ENCODE measurements at regions not wholly inside any gene's neighbourhood (a gene's known extent, or its start where the extent isn't known, plus 50 kb on each side); places are given as distances from the start of the nearest gene placed in this dataset.

DNA sequence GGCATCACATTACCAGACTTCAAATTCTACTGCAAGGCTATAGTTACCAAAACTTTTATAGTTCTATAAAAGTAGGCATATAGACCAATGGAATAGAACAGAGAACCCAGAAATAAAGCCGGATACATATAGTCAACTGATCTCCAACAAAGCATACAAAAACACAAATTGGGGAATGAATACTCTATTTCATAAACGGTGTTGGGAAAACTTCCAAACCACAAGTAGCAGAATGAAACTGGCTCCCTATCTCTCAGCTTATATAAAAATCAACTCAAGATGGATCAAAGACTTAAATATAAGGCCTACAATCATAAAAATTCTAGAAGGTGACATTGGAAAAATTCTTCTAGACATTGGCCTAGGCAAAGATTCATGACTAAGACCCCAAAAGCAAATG lies 187.9 kb upstream of the PLXNC1 start:
- no peak overlapping the region for H3K4me2 ChIP-seq (ENCODE audit: low read length)
- no peak overlapping the region for H3K4me3 ChIP-seq (ENCODE audit: insufficient read depth, low read depth, low read length)
- H3K79me2 ChIP-seq (ENCODE audit: insufficient read depth, low read length) = no peaks in the 10 kb centered on the region
- no peaks in the 10 kb centered on the region for H3K27me3 Mint-ChIP-seq (ENCODE audit: low read depth, unreplicated experiment)
- no peak overlapping the region for H3K9ac ChIP-seq (ENCODE audit: low read length)
- H3K4me3 Mint-ChIP-seq (ENCODE audit: unreplicated experiment) = no peak overlapping the region
- no peaks in the 10 kb centered on the region for H3K4me1 Mint-ChIP-seq (ENCODE audit: low read depth, unreplicated experiment)
- H3K27me3 ChIP-seq (ENCODE audit: insufficient read depth, low read length) = no peaks in the 10 kb centered on the region
- TF ChIP-seq CTCF (IDR thresholded peaks at IDR 0.05; ENCODE audit: insufficient read depth, low read depth, low read length) (no peak), EZH2 (IDR thresholded peaks at IDR 0.05; ENCODE audit: insufficient read depth, low read length) (no peak)
- H3K27ac Mint-ChIP-seq (ENCODE audit: unreplicated experiment) = no peak overlapping the region
- H3K36me3 Mint-ChIP-seq (ENCODE audit: low read depth, unreplicated experiment) = no peaks in the 10 kb centered on the region
- H3K9me3 Mint-ChIP-seq (ENCODE audit: unreplicated experiment) = peaks cover 10% of the 10 kb centered on the region
- no peaks in the 10 kb centered on the region for H3K4me1 ChIP-seq (ENCODE audit: insufficient read depth, low read length)
- H3K36me3 ChIP-seq (ENCODE audit: insufficient read depth, low read length) = no peaks in the 10 kb centered on the region
- H4K20me1 ChIP-seq (ENCODE audit: insufficient read depth, low read length) = no peaks in the 10 kb centered on the region
- H3K9me3 ChIP-seq (ENCODE audit: insufficient read depth, low read depth, low read length) = no peaks in the 10 kb centered on the region
- H3K27ac ChIP-seq (ENCODE audit: low read depth, low read length) = no peak overlapping the region
- no peak overlapping the region for H2AFZ ChIP-seq (ENCODE audit: low read depth, low read length)
- DNase-seq (ENCODE audit: low read depth) = peak; percentile 9
- FAIRE-seq = no peak

- Histone ChIP-seq H3K4me1 (ENCODE audit: insufficient read depth, low read length) (no peaks in the 10 kb centered on the region), H3K79me2 (ENCODE audit: insufficient read depth, low read length) (no peaks in the 10 kb centered on the region), H2AFZ (ENCODE audit: low read depth, low read length) (no peak overlapping the region), H3K9ac (ENCODE audit: low read length) (no peak overlapping the region), H3K4me2 (ENCODE audit: low read length) (no peak overlapping the region), H3K4me3 (ENCODE audit: insufficient read depth, low read depth, low read length) (no peak overlapping the region), H3K27ac (ENCODE audit: low read depth, low read length) (no peak overlapping the region), H3K27me3 (ENCODE audit: insufficient read depth, low read length) (no peaks in the 10 kb centered on the region), H3K9me3 (ENCODE audit: insufficient read depth, low read depth, low read length) (no peaks in the 10 kb centered on the region), H4K20me1 (ENCODE audit: insufficient read depth, low read length) (no peaks in the 10 kb centered on the region), H3K36me3 (ENCODE audit: insufficient read depth, low read length) (no peaks in the 10 kb centered on the region)
- no peaks in the 10 kb centered on the region for H3K36me3 Mint-ChIP-seq (ENCODE audit: low read depth, unreplicated experiment)
- no peak overlapping the region for H3K27ac Mint-ChIP-seq (ENCODE audit: unreplicated experiment)
- DNase-seq (ENCODE audit: low read depth) = no peak
- no peak for FAIRE-seq
- peaks cover 7% of the 10 kb centered on the region for H3K9me3 Mint-ChIP-seq (ENCODE audit: unreplicated experiment)
- H3K4me3 Mint-ChIP-seq (ENCODE audit: unreplicated experiment) = no peak overlapping the region
- TF ChIP-seq EZH2 (IDR thresholded peaks at IDR 0.05; ENCODE audit: insufficient read depth, low read length) = no peak
- H3K4me1 Mint-ChIP-seq (ENCODE audit: low read depth, unreplicated experiment) = no peaks in the 10 kb centered on the region
- peaks cover 2% of the 10 kb centered on the region for H3K27me3 Mint-ChIP-seq (ENCODE audit: low read depth, unreplicated experiment)
Observed at GRCh38 chr12:93962336-93962735, 186.0 kb upstream of the PLXNC1 start.

DNA sequence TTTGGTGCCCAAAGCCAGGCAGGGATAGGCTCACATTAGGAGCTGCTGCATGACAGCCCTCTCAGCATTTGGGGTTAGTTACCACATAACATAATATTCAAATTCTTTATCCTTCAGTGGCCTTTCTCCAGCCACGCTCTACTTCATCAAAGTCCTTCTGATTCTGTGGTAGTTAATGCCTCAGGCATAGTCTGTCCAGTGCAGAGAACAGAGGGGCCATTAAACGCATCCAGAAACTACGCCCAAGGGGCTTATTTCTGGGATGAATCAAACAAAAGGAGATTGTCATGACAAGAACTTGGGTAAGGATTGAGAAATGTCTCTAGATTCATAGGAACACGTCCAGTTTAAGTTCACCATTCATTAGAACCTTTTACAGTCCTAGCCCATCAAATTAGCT lies 183.4 kb upstream of the PLXNC1 start:
- no peak for TF ChIP-seq EZH2 (IDR thresholded peaks at IDR 0.05; ENCODE audit: insufficient read depth, low read length)
- no peak for TF ChIP-seq CTCF (IDR thresholded peaks at IDR 0.05; ENCODE audit: insufficient read depth, low read depth, low read length)
- no peak overlapping the region for H3K4me3 ChIP-seq (ENCODE audit: insufficient read depth, low read depth, low read length)
- no peak overlapping the region for H3K4me2 ChIP-seq (ENCODE audit: low read length)
- Mint-ChIP-seq H3K36me3 (ENCODE audit: low read depth, unreplicated experiment) (no peaks in the 10 kb centered on the region), H3K4me1 (ENCODE audit: low read depth, unreplicated experiment) (no peaks in the 10 kb centered on the region), H3K27ac (ENCODE audit: unreplicated experiment) (no peak overlapping the region), H3K27me3 (ENCODE audit: low read depth, unreplicated experiment) (peaks cover 6% of the 10 kb centered on the region), H3K9me3 (ENCODE audit: unreplicated experiment) (peaks cover 4% of the 10 kb centered on the region), H3K4me3 (ENCODE audit: unreplicated experiment) (no peak overlapping the region)
- FAIRE-seq (no peak), DNase-seq (ENCODE audit: low read depth) (no peak)
- H3K27me3 ChIP-seq (ENCODE audit: insufficient read depth, low read length) = no peaks in the 10 kb centered on the region
- no peak overlapping the region for H3K27ac ChIP-seq (ENCODE audit: low read depth, low read length)
- H3K9ac ChIP-seq (ENCODE audit: low read length) = no peak overlapping the region
- H4K20me1 ChIP-seq (ENCODE audit: insufficient read depth, low read length) = no peaks in the 10 kb centered on the region
- no peaks in the 10 kb centered on the region for H3K79me2 ChIP-seq (ENCODE audit: insufficient read depth, low read length)
- H3K4me1 ChIP-seq (ENCODE audit: insufficient read depth, low read length) = no peaks in the 10 kb centered on the region
- H3K9me3 ChIP-seq (ENCODE audit: insufficient read depth, low read depth, low read length) = no peaks in the 10 kb centered on the region
- H3K36me3 ChIP-seq (ENCODE audit: insufficient read depth, low read length) = no peaks in the 10 kb centered on the region
- H2AFZ ChIP-seq (ENCODE audit: low read depth, low read length) = no peak overlapping the region
